Trophoblast cell (in vitro differentiated cells and primary cell): ENCODE measurements at regions not wholly inside any gene's neighbourhood (a gene's known extent, or its start where the extent isn't known, plus 50 kb on each side); places are given as distances from the start of the nearest gene placed in this dataset.
"Not testable (repeated sequence)": the region's sequence is repeated elsewhere in the genome, so short reads cannot be mapped to it uniquely, and the experiment has no call there.

Experiments used
- DNase-seq, 2 donors: peaks; one replicate each; pipeline ENCODE4 v3.0.0-alpha.2; 2016
- H2AFZ ChIP-seq: 2 replicates; pipeline ENCODE4 v1.6.1; 2013; ENCODE audit warnings: low read length, moderate library complexity, mild to moderate bottlenecking; ENCODE audit not compliant: insufficient read depth, poor library complexity
- H2AK5ac ChIP-seq: 2 replicates; pipeline ENCODE4 v1.6.1; 2013; ENCODE audit warnings: mild to moderate bottlenecking, low read length
- H2BK120ac ChIP-seq: 2 replicates; pipeline ENCODE4 v1.6.1; 2013; ENCODE audit warnings: low read length, mild to moderate bottlenecking, moderate library complexity; ENCODE audit not compliant: insufficient read depth, poor library complexity
- H2BK12ac ChIP-seq: 2 replicates; pipeline ENCODE4 v1.6.1; 2013; ENCODE audit warnings: mild to moderate bottlenecking, low read length, moderate library complexity
- H2BK5ac ChIP-seq: 2 replicates; pipeline ENCODE4 v1.6.1; 2013; ENCODE audit warnings: low read length, low read depth, moderate library complexity, mild to moderate bottlenecking; ENCODE audit not compliant: poor library complexity
- H3K14ac ChIP-seq: 2 replicates; pipeline ENCODE4 v1.6.1; 2013; ENCODE audit warnings: mild to moderate bottlenecking, low read length
- H3K18ac ChIP-seq: 2 replicates; pipeline ENCODE4 v1.6.1; 2013; ENCODE audit warnings: mild to moderate bottlenecking, low read length
- H3K23ac ChIP-seq: 2 replicates; pipeline ENCODE4 v1.6.1; 2013; ENCODE audit warnings: low read length
- H3K27ac ChIP-seq: 2 replicates; pipeline ENCODE4 v1.5.1; 2013; ENCODE audit warnings: low read depth, mild to moderate bottlenecking, inconsistent platforms, low read length, moderate library complexity
- H3K27me3 ChIP-seq: 2 replicates; pipeline ENCODE4 v1.6.1; 2013; ENCODE audit warnings: inconsistent platforms, mild to moderate bottlenecking, low read length, moderate library complexity; ENCODE audit not compliant: insufficient read depth
- H3K36me3 ChIP-seq, 2 experiments: 1 replicate in 1 of 2; 2 replicates in 1 of 2; pipeline ENCODE4 v1.6.1; 2013; ENCODE audit warnings: low read length in 2 of 2, mild to moderate bottlenecking in 2 of 2, moderate library complexity in 1 of 2; ENCODE audit not compliant: insufficient read depth in 2 of 2, control insufficient read depth in 1 of 2
- H3K4ac ChIP-seq: 2 replicates; pipeline ENCODE4 v1.6.1; 2013; ENCODE audit warnings: low read depth, mild to moderate bottlenecking, low read length, moderate library complexity
- H3K4me1 ChIP-seq, 2 experiments: 1 replicate in 1 of 2; 2 replicates in 1 of 2; pipeline ENCODE4 v1.6.1; 2013; ENCODE audit warnings: low read length in 2 of 2, mild to moderate bottlenecking in 2 of 2, moderate library complexity in 1 of 2; ENCODE audit not compliant: insufficient read depth in 2 of 2, control insufficient read depth in 1 of 2
- H3K4me2 ChIP-seq: 2 replicates; pipeline ENCODE4 v1.6.1; 2013; ENCODE audit warnings: inconsistent platforms, mild to moderate bottlenecking, low read length, moderate library complexity
- H3K4me3 ChIP-seq: 2 replicates; pipeline ENCODE4 v1.5.1; 2013; ENCODE audit warnings: mild to moderate bottlenecking, low read depth, low read length, inconsistent platforms
- H3K79me1 ChIP-seq: one replicate; pipeline ENCODE4 v1.6.1; 2013; ENCODE audit warnings: low read length
- H3K79me2 ChIP-seq: 2 replicates; pipeline ENCODE4 v1.6.1; 2013; ENCODE audit warnings: low read length, mild to moderate bottlenecking; ENCODE audit not compliant: control insufficient read depth, insufficient read depth, poor library complexity
- H3K9ac ChIP-seq: 2 replicates; pipeline ENCODE4 v1.6.1; 2013; ENCODE audit warnings: mild to moderate bottlenecking, low read length
- H3K9me3 ChIP-seq: 2 replicates; pipeline ENCODE4 v1.6.1; 2013; ENCODE audit warnings: low read depth, mild to moderate bottlenecking, control low read depth, inconsistent platforms, low read length; ENCODE audit not compliant: insufficient read depth
- H4K12ac ChIP-seq: 2 replicates; pipeline ENCODE4 v1.6.1; 2013; ENCODE audit warnings: low read depth, mild to moderate bottlenecking, low read length, moderate library complexity
- H4K8ac ChIP-seq: 2 replicates; pipeline ENCODE4 v1.6.1; 2013; ENCODE audit warnings: low read depth, mild to moderate bottlenecking, low read length, moderate library complexity
- H4K91ac ChIP-seq: one replicate; pipeline ENCODE4 v1.6.1; 2013; ENCODE audit warnings: low read depth, mild to moderate bottlenecking, low read length, moderate library complexity
- WGBS: extraction: QIAGEN DNeasy Blood & Tissue Kit; methylation state at CpG from one replicate; pipeline ENCODE4 v1.1.7; 2013; ENCODE audit warnings: missing lambda C conversion rate; ENCODE audit not compliant: insufficient read length, insufficient coverage; ENCODE audit errors: extremely low coverage; 5-methylcytosine and 5-hydroxymethylcytosine counted together

DNA sequence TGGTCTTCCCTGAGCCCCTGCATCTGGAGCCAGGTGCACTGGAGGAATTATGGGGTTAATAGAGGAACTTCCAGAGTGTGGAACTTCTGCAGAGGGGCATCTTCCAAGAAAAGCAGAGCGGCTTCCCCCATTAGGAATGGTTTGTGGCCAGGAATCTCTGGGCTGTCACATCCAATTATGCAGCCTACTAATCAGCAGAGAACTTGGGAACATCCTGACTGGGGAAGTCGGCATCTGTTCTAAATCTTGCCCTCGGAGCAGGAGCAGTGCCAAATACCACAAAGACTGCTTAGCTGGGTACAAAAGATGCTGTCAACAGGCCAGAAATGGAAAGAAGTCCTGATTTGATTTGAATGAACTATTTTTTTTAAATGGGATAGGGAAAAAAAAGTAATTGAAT lies 435.1 kb downstream of the ZNF536 start:
- Histone ChIP-seq H3K9ac (no peak overlapping the region), H3K27me3 (no peaks in the 10 kb centered on the region), H3K4me2 (no peak overlapping the region), H3K79me2 (no peaks in the 10 kb centered on the region), H3K4me1 (no peaks in the 10 kb centered on the region), H2AK5ac (no peak overlapping the region), H4K8ac (no peak overlapping the region), H2BK120ac (no peak overlapping the region), H3K79me1 (no peaks in the 10 kb centered on the region), H3K14ac (no peak overlapping the region), H3K18ac (no peak overlapping the region), H2BK5ac (no peak overlapping the region), H2AFZ (no peak overlapping the region), H3K9me3 (peaks cover 3% of the 10 kb centered on the region), H2BK12ac (no peak overlapping the region), H3K36me3 (no peaks in the 10 kb centered on the region), H3K27ac (no peak overlapping the region), H3K4ac (no peak overlapping the region), H4K12ac (no peak overlapping the region), H4K91ac (no peak overlapping the region), H3K4me3 (no peak overlapping the region), H3K23ac (no peak overlapping the region)
- WGBS, result no CpG with 5 or more reads among the region's 3 CpGs
- DNase-seq, result no peak

DNA sequence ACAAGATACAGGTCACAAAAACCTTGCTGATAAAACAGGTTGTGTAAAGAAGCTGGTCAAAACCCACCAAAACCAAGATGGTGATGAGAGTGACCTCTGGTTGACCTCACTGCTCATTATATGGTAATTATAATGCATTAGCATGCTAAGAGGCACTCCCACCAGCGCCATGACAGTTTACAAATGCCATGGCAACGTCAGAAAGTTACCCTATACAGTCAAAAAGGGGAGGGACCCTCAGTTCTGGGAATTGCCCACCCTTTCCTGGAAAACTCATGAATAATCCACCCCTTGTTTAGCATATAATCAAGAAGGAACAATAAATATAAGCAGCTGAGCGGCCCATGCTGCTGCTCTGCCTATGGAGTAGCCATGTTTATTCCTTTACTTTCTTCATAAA lies 434.1 kb downstream of the ZNF536 start:
- Histone ChIP-seq H3K4me1 (no peaks in the 10 kb centered on the region), H3K27me3 (no peaks in the 10 kb centered on the region), H3K23ac (no peak overlapping the region), H3K4me2 (no peak overlapping the region), H3K4ac (no peak overlapping the region), H2BK120ac (no peak overlapping the region), H2AK5ac (no peak overlapping the region), H3K79me1 (no peaks in the 10 kb centered on the region), H3K9me3 (peaks cover 3% of the 10 kb centered on the region), H4K8ac (no peak overlapping the region), H2BK12ac (no peak overlapping the region), H3K27ac (no peak overlapping the region), H3K4me3 (no peak overlapping the region), H4K12ac (no peak overlapping the region), H3K36me3 (no peaks in the 10 kb centered on the region), H4K91ac (no peak overlapping the region), H2BK5ac (no peak overlapping the region), H3K18ac (no peak overlapping the region), H3K9ac (no peak overlapping the region), H2AFZ (no peak overlapping the region), H3K79me2 (no peaks in the 10 kb centered on the region), H3K14ac (no peak overlapping the region)
- WGBS, result no CpG with 5 or more reads among the region's 3 CpGs
- no peak for DNase-seq

DNA sequence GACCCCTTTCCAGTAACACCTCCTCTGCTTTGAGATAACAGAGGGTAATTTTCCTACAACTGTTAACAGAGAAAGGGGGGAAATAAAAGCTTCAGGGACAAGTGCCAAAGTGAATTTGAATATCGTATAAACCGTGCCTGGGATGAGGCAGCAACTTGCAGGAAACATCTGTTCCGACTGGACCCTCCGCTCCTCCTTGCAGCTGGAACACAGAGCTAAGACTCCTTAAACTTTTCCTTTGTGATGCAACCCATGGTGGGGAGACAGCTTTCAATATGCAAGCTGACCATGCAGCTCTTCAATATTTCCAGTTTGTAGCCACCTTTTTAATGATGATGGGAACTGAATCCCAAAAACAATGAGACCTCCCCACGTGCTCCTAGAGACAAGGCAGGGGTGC lies 432.6 kb downstream of the ZNF536 start:
- Histone ChIP-seq H3K4me2 (no peak overlapping the region), H3K27ac (no peak overlapping the region), H3K14ac (no peak overlapping the region), H3K18ac (no peak overlapping the region), H4K12ac (no peak overlapping the region), H3K23ac (no peak overlapping the region), H4K91ac (no peak overlapping the region), H3K79me1 (no peaks in the 10 kb centered on the region), H3K4me3 (no peak overlapping the region), H3K4me1 (no peaks in the 10 kb centered on the region), H3K27me3 (no peaks in the 10 kb centered on the region), H2BK120ac (no peak overlapping the region), H3K9me3 (peaks cover 4% of the 10 kb centered on the region), H3K9ac (no peak overlapping the region), H3K79me2 (no peaks in the 10 kb centered on the region), H4K8ac (no peak overlapping the region), H2BK12ac (no peak overlapping the region), H2AFZ (no peak overlapping the region), H2BK5ac (no peak overlapping the region), H3K4ac (no peak overlapping the region), H3K36me3 (no peaks in the 10 kb centered on the region), H2AK5ac (no peak overlapping the region)
- no CpG with 5 or more reads among the region's 5 CpGs for WGBS
- no peak for DNase-seq

GRCh38 chr19:30804333-30804732 lies 432.1 kb downstream of the ZNF536 start:
- not testable (repeated sequence) for H3K4me2 ChIP-seq, H3K4ac ChIP-seq, H2BK12ac ChIP-seq, H4K8ac ChIP-seq, H2BK120ac ChIP-seq, H3K4me3 ChIP-seq, H3K4me1 ChIP-seq, H3K23ac ChIP-seq, H3K27me3 ChIP-seq, H3K18ac ChIP-seq, H3K27ac ChIP-seq, H3K9me3 ChIP-seq, H3K14ac ChIP-seq, DNase-seq, H3K9ac ChIP-seq, H2AFZ ChIP-seq, H4K91ac ChIP-seq, H2BK5ac ChIP-seq, H4K12ac ChIP-seq, H2AK5ac ChIP-seq, H3K79me2 ChIP-seq, H3K79me1 ChIP-seq, H3K36me3 ChIP-seq
- WGBS, result no CpG with 5 or more reads among the region's 3 CpGs
